ENCODE measurements at regions not wholly inside any gene's neighbourhood (a gene's known extent, or its start where the extent isn't known, plus 50 kb on each side); places are given as distances from the start of the nearest gene placed in this dataset.
"Not testable (repeated sequence)": the region's sequence is repeated elsewhere in the genome, so short reads cannot be mapped to it uniquely, and the experiment has no call there.

GRCh38 chr1:196005426-196005825 is 602.8 kb downstream of the KCNT2 start:
- no peak for DNase-seq (ENCODE audit: low read depth in 4 of 4, low spot score in 2 of 4)

GRCh38 chr1:196004388-196004787 is 603.9 kb downstream of the KCNT2 start:
- not testable (repeated sequence) for DNase-seq (ENCODE audit: low read depth in 4 of 4, low spot score in 2 of 4)

GRCh38 chr1:196002906-196003305 is 605.3 kb downstream of the KCNT2 start:
- DNase-seq (ENCODE audit: low read depth in 4 of 4, low spot score in 2 of 4), result no peak

GRCh38 chr1:196002296-196002695 is 605.9 kb downstream of the KCNT2 start:
- DNase-seq (ENCODE audit: low read depth in 4 of 4, low spot score in 2 of 4), result not testable (repeated sequence)

- DNase-seq (ENCODE audit: low read depth in 4 of 4, low spot score in 2 of 4), result no peak
Observed at GRCh38 chr1:196001188-196001587, 607.1 kb downstream of the KCNT2 start.

GRCh38 chr1:195999022-195999421 is 609.2 kb downstream of the KCNT2 start:
- DNase-seq (ENCODE audit: low read depth in 4 of 4, low spot score in 2 of 4), result no peak

- DNase-seq (ENCODE audit: low read depth in 4 of 4, low spot score in 2 of 4), result no peak
Observed at GRCh38 chr1:195981448-195982139, 626.6 kb downstream of the KCNT2 start.

- no peak for DNase-seq (ENCODE audit: low read depth in 4 of 4, low spot score in 2 of 4)
Observed at GRCh38 chr1:195979646-195980045, 628.6 kb downstream of the KCNT2 start.

- DNase-seq (ENCODE audit: low read depth in 4 of 4, low spot score in 2 of 4), result no peak
Observed at GRCh38 chr1:195973311-195973904, 634.8 kb downstream of the KCNT2 start.

GRCh38 chr1:195971589-195971988 is 636.7 kb downstream of the KCNT2 start:
- DNase-seq (ENCODE audit: low read depth in 4 of 4, low spot score in 2 of 4), result no peak

GRCh38 chr1:195970209-195970608 is 638.0 kb downstream of the KCNT2 start:
- DNase-seq (ENCODE audit: low read depth in 4 of 4, low spot score in 2 of 4), result no peak

- DNase-seq (ENCODE audit: low read depth in 4 of 4, low spot score in 2 of 4), result no peak
Observed at GRCh38 chr1:195965475-195965874, 642.8 kb downstream of the KCNT2 start.

GRCh38 chr1:195965036-195965435 is 643.2 kb downstream of the KCNT2 start:
- DNase-seq (ENCODE audit: low read depth in 4 of 4, low spot score in 2 of 4), result no peak

GRCh38 chr1:195964516-195964915 is 643.7 kb downstream of the KCNT2 start:
- DNase-seq (ENCODE audit: low read depth in 4 of 4, low spot score in 2 of 4), result no peak

GRCh38 chr1:195962051-195962450 is 646.2 kb downstream of the KCNT2 start:
- no peak for DNase-seq (ENCODE audit: low read depth in 4 of 4, low spot score in 2 of 4)

- DNase-seq (ENCODE audit: low read depth in 4 of 4, low spot score in 2 of 4), result no peak
Observed at GRCh38 chr1:195960580-195960979, 647.7 kb downstream of the KCNT2 start.

GRCh38 chr1:195958131-195958530 is 650.1 kb downstream of the KCNT2 start:
- DNase-seq (ENCODE audit: low read depth in 4 of 4, low spot score in 2 of 4), result no peak

GRCh38 chr1:195956845-195957244 is 651.4 kb downstream of the KCNT2 start:
- no peak for DNase-seq (ENCODE audit: low read depth in 4 of 4, low spot score in 2 of 4)

- no peak for DNase-seq (ENCODE audit: low read depth in 4 of 4, low spot score in 2 of 4)
Observed at GRCh38 chr1:195954848-195955247, 653.4 kb downstream of the KCNT2 start.

- no peak for DNase-seq (ENCODE audit: low read depth in 4 of 4, low spot score in 2 of 4)
Observed at GRCh38 chr1:195951313-195951712, 656.9 kb downstream of the KCNT2 start.

- no peak for DNase-seq (ENCODE audit: low read depth in 4 of 4, low spot score in 2 of 4)
Observed at GRCh38 chr1:195948123-195948895, 659.9 kb downstream of the KCNT2 start.

GRCh38 chr1:195946500-195946899 is 661.7 kb downstream of the KCNT2 start:
- DNase-seq (ENCODE audit: low read depth in 4 of 4, low spot score in 2 of 4), result no peak

All from left renal cortex interstitium (tissue), 4 donors.